HG03439 (cell line): ENCODE measurements at regions not wholly inside any gene's neighbourhood (a gene's known extent, or its start where the extent isn't known, plus 50 kb on each side); places are given as distances from the start of the nearest gene placed in this dataset.

Experiments
- ATAC-seq: cut with Tn5 transposase; IDR thresholded peaks from one replicate; pipeline ENCODE4 v1.9.1; 2021; ENCODE audit warnings: mild to moderate bottlenecking, moderate library complexity; ENCODE audit not compliant: unreplicated experiment

GRCh38 chr2:147520817-147521216, 324.0 kb upstream of the ACVR2A start:
- no peak for ATAC-seq

- no peak for ATAC-seq
Measured at GRCh38 chr2:147519178-147519577, 325.7 kb upstream of the ACVR2A start.

- ATAC-seq: no peak
Measured at GRCh38 chr2:147515213-147515612, 329.6 kb upstream of the ACVR2A start.

- ATAC-seq: no peak
Measured at GRCh38 chr2:147512206-147512605, 332.6 kb upstream of the ACVR2A start.

- ATAC-seq: no peak
Measured at GRCh38 chr2:147511491-147511948, 333.3 kb upstream of the ACVR2A start.

GRCh38 chr2:147509821-147510220, 335.0 kb upstream of the ACVR2A start:
- no peak for ATAC-seq

GRCh38 chr2:147506889-147507288, 337.9 kb upstream of the ACVR2A start:
- ATAC-seq: no peak

- ATAC-seq: no peak
Measured at GRCh38 chr2:147502711-147503290, 342.0 kb upstream of the ACVR2A start.

- no peak for ATAC-seq
Measured at GRCh38 chr2:147501968-147502367, 342.9 kb upstream of the ACVR2A start.

- no peak for ATAC-seq
Measured at GRCh38 chr2:147500819-147501395, 343.9 kb upstream of the ACVR2A start.

GRCh38 chr2:147500229-147500628, 344.6 kb upstream of the ACVR2A start:
- no peak for ATAC-seq

- ATAC-seq: no peak
Measured at GRCh38 chr2:147499785-147500184, 345.0 kb upstream of the ACVR2A start.

GRCh38 chr2:147495734-147496133, 349.1 kb upstream of the ACVR2A start:
- no peak for ATAC-seq

- no peak for ATAC-seq
Measured at GRCh38 chr2:147492471-147492870, 352.4 kb upstream of the ACVR2A start.

GRCh38 chr2:147491506-147491905, 353.3 kb upstream of the ACVR2A start:
- no peak for ATAC-seq

- no peak for ATAC-seq
Measured at GRCh38 chr2:147490401-147491261, 354.2 kb upstream of the ACVR2A start.

- no peak for ATAC-seq
Measured at GRCh38 chr2:147488472-147488871, 356.4 kb upstream of the ACVR2A start.

GRCh38 chr2:147487978-147488289, 356.9 kb upstream of the ACVR2A start:
- ATAC-seq: no peak

- ATAC-seq: no peak
Measured at GRCh38 chr2:147487286-147487977, 357.4 kb upstream of the ACVR2A start.

- ATAC-seq: no peak
Measured at GRCh38 chr2:147485210-147485851, 359.5 kb upstream of the ACVR2A start.

GRCh38 chr2:147483911-147484310, 360.9 kb upstream of the ACVR2A start:
- ATAC-seq: no peak
